GM12874 (cell line): ENCODE measurements at regions not wholly inside any gene's neighbourhood (a gene's known extent, or its start where the extent isn't known, plus 50 kb on each side); places are given as distances from the start of the nearest gene placed in this dataset.

Experiments
- TF ChIP-seq, protein P1 (sequence below): IDR thresholded peaks from 2 replicates; pipeline ENCODE4 v1.5.1; 2011; ENCODE audit warnings: low read depth, mild to moderate bottlenecking, control low read depth, low read length, moderate library complexity; ENCODE audit not compliant: insufficient read depth

DNA sequence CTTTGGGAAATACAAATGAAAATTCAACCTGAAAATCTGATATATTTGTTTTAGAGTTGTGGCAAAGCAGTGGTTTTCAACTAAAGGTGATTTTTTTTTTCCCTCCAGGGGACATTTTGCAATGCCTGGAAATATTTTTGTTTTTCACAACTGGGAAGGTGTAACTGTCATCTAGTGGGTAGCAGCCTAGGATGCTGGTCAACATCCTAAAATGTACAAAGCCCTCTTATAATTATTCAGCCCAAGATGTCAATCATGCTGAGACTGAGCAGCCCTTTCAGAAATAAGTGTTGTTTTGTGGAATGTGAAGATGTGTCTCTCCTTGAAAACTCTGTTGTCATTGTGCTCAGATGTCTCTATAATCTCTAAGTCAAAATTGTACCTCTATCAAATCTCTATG, 95.2 kb upstream of the NCAM2 start:
- TF ChIP-seq, protein P1, sequence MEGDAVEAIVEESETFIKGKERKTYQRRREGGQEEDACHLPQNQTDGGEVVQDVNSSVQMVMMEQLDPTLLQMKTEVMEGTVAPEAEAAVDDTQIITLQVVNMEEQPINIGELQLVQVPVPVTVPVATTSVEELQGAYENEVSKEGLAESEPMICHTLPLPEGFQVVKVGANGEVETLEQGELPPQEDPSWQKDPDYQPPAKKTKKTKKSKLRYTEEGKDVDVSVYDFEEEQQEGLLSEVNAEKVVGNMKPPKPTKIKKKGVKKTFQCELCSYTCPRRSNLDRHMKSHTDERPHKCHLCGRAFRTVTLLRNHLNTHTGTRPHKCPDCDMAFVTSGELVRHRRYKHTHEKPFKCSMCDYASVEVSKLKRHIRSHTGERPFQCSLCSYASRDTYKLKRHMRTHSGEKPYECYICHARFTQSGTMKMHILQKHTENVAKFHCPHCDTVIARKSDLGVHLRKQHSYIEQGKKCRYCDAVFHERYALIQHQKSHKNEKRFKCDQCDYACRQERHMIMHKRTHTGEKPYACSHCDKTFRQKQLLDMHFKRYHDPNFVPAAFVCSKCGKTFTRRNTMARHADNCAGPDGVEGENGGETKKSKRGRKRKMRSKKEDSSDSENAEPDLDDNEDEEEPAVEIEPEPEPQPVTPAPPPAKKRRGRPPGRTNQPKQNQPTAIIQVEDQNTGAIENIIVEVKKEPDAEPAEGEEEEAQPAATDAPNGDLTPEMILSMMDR: no peak

DNA sequence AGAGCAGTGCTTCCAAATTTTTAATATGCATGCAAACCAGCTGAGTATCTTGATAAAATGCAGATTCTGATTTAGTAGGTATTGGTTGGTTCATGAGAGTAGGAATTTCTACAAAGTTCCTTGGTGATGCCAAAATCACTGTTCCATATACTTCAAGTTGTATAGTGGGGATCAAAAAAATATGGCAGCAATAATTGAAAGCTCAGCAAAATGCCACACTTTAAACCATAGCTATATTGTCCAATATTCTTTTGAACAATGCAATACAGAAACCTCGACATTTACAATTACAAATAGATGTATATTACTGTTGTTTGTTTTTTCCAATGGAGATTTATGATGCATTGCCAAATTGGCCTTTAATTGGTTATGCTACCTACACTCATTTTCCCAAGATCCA, 55.7 kb upstream of the NCAM2 start:
- TF ChIP-seq, protein P1: no peak

DNA sequence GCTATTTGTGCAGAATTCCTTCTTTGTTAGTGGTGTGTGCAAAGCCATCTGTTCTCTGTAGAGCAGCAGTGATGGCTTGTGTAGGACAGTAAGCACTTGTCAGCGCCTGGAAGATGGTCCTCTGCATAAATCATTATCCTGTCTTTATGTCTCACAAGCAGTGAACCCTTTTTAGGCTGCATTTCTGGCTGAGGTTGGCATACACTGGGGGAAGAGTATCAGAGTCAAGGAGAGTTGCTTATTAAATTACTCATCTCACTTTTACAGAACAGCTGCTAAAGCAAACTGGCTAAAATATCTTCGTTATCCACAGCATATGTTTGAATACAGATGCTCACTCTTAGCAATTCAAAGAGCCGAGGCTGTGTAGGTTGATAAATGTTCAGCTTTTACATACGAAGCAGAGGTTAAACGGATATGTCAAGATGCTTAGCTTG, 54.6 kb upstream of the NCAM2 start:
- TF ChIP-seq, protein P1: no peak

DNA sequence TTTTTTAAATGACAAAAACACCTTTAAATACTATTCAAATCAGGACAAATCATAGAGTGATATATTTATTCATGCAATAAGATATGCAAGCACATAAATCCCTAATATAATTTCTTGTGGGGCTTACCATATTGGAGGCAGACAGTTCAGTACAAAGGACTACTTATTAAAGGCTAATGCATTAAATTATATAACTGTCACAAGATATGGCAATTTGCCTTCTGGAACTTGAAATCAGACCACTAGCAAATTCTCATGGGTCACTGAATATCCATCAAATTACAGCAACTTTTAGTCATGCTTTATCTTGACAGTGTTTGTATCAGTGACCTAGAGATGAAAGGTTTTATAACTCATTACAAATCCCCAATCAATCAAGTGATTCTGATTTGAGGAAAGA, 54.1 kb upstream of the NCAM2 start:
- TF ChIP-seq, protein P1: no peak

DNA sequence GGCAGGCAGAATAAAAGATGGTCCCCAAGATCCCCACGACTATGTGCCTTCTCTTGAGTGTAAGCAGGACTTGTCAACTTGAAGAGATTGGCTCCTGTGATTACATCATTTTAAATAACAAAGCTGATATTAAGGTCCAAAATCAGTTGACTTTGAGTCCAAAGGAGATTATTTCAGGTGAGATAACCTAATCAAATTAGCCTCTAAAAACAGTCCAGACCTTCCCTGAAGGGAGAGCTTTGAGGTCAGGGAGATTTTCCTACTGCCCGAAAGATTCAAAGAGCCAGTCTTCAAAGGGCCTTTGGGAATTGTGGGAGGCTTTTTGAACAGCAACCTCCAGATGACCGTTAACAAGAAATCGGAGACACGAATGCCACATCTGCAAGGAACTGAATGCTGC, 51.5 kb upstream of the NCAM2 start:
- TF ChIP-seq, protein P1: no peak
